RCC 7860 (cell line): ENCODE measurements at regions not wholly inside any gene's neighbourhood (a gene's known extent, or its start where the extent isn't known, plus 50 kb on each side); places are given as distances from the start of the nearest gene placed in this dataset.

Experiments
- DNase-seq: peaks from one replicate; pipeline ENCODE4 v3.0.0-alpha.2; 2015; ENCODE audit warnings: low spot score
- FAIRE-seq: peaks from 2 replicates; lab custom pipeline; 2012; peaks lifted over from hg19 to GRCh38; lab: Jason Lieb, UNC

GRCh38 chr15:91469632-91470567 lies 369.8 kb downstream of the SV2B start:
- FAIRE-seq = no peak
- no peak for DNase-seq

- DNase-seq = peak; percentile 57
- FAIRE-seq = peak; percentile 68
Observed at GRCh38 chr15:91471468-91471867, 371.4 kb downstream of the SV2B start.

GRCh38 chr15:91472316-91472756 lies 372.3 kb downstream of the SV2B start:
- no peak for DNase-seq
- FAIRE-seq = no peak

DNA sequence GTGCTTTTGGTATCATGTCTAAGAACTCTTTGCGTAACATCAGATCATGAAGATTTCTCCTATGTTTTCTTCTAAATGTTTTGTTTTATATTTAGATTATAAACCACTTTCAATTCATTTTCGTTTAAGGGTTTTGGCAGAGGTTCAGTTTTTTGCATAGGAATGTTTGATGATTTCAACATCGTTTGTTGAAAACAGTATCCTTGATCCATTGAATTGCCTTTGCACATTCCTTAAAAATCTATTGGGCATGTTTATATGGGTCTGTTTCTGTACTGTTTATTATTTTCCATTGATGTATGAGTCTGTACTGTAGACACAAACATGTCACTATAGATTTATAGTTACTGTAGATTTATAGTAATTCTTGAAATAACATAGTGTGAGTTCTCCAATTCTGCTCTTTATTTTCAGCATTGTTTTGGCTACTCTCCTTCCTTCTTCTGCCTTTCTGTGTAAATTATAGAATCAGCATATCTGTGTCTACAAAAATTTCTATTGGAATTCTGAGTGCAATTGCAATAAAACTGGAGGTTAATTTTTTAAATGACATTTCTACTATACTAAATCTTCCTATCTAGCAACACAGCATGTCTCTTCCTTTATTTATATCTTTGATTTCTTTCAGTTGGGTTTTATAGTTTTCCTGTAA lies 374.0 kb downstream of the SV2B start:
- DNase-seq = no peak
- no peak for FAIRE-seq

DNA sequence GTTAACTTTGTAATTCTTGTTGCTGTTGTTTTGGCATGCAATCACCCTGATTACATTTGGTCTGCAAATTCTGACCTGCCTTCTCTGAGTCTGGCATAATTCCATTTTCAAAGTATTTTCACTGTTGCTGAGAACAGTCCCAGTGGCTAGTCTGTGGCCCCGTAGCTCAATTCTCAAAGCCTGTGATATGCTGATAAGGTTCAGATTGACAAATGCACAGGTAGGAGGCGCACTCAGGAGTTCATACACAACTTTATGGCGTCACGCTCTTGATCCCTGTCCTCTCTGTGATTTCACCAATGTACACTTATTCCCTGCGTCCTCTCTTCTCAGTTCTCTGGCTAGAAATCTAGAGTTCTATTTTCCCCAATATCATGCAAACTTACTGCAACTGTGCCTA lies 376.6 kb upstream of the SLCO3A1 start:
- FAIRE-seq = no peak
- no peak for DNase-seq

- FAIRE-seq (no peak), DNase-seq (no peak)
Observed at GRCh38 chr15:91478717-91479191, 374.8 kb upstream of the SLCO3A1 start.

- no peak for DNase-seq
- FAIRE-seq = no peak
Observed at GRCh38 chr15:91480426-91480825, 373.1 kb upstream of the SLCO3A1 start.

- FAIRE-seq = no peak
- DNase-seq = no peak
Observed at GRCh38 chr15:91482799-91483198, 370.7 kb upstream of the SLCO3A1 start.

GRCh38 chr15:91484141-91484540 lies 369.4 kb upstream of the SLCO3A1 start:
- DNase-seq (no peak), FAIRE-seq (no peak)

GRCh38 chr15:91488452-91488851 lies 365.1 kb upstream of the SLCO3A1 start:
- no peak for FAIRE-seq
- DNase-seq = no peak

- no peak for DNase-seq
- no peak for FAIRE-seq
Observed at GRCh38 chr15:91490211-91490610, 363.3 kb upstream of the SLCO3A1 start.

DNA sequence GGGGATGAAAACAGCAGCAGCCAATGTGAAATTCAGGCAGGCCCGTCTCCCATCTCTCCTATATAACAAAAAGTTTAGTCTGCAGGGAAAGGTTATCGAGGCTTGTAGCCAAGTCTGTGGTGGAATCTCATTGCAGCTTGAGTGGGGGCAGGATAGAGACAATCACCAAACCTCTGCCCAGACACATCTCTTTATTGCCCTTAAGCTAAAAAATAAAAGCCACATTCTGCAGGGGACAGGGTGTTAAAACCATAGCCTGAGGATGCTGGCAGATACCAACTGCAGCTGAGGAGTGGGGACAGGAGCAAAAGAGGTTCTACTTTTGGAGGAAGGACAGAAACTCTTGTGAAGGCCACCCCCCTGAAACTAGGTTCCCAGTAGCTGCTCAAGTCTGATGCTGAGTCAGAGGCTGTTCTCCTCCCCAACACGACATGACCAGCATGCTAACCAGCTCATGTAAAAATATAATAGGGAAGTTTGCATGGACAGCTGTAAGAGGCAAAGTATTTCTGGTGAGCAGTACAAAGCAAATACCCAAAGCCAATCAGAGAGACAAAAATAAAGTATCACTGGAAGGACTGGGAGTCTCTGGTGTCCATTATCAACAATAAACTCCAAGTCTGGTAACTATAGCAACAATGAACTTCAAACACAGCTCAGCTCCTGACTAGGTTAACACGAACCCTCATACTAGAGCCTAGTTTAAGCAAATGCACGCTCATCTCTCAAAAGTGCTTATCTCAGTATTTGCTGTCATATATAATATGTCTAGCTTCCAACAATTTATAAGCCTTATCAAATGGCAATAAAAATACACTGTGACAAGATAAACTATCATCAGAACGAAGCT lies 362.2 kb upstream of the SLCO3A1 start:
- DNase-seq (peak; percentile 10), FAIRE-seq (no peak)

- DNase-seq = no peak
- no peak for FAIRE-seq
Observed at GRCh38 chr15:91496754-91497691, 356.5 kb upstream of the SLCO3A1 start.

GRCh38 chr15:91498046-91498748 lies 355.3 kb upstream of the SLCO3A1 start:
- DNase-seq (no peak), FAIRE-seq (no peak)

- no peak for DNase-seq
- FAIRE-seq = no peak
Observed at GRCh38 chr15:91498749-91499062, 354.8 kb upstream of the SLCO3A1 start.

DNA sequence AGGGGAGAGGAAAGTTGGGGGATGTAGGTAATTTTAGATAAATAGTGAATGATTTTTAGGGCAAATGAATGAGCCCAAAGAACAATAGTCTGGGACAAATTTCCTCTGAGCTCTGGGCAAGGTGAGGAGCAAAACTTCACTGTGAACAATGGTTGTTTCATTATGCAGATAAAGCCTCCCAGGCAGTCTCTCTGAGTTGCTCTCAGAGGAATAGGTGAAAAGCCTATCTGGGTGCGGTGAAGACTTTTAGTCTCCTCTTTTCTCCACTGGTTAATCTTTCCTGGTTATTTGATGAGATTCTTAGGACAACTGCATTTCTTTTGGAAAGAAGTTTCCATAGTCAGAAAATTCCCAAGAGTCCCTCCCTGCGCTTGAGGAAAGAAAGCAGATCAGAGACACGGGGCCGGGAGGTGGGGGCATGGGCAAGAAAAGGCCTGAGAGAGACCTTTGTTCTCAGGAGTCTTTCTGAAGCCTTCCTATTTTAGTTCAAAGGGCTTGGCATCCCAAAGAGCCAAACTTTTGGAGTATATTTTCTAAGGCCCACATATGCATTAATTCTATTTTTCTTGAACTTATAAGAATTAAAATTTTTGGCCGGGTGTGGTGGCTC lies 353.6 kb upstream of the SLCO3A1 start:
- no peak for DNase-seq
- FAIRE-seq = no peak

DNA sequence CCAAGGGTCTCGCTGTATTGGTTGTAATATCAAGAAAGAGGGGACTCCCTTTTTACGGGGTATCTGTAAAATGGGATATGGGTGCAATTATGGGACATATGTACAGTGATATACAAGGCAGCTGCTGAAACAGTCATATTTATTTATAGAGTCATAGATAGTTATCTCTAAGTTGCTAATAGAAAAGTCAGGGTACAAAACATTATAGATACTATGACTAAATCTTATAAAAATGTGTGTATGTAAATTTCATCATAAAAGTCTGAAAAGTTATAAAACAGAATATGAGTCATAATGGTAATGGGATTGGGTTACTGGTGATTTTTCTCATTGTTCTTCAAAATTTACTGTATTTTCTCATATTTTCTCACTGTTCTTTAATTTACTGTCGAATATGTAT lies 344.9 kb upstream of the SLCO3A1 start:
- FAIRE-seq = no peak

GRCh38 chr15:91514147-91514546 lies 339.4 kb upstream of the SLCO3A1 start:
- DNase-seq (no peak), FAIRE-seq (no peak)

More for the DNA sequence above, 344.9 kb upstream of the SLCO3A1 start:
- no peak for DNase-seq

- DNase-seq = peak; percentile 87
- peak; percentile 91 for FAIRE-seq
Observed at GRCh38 chr15:91515188-91515754, 338.2 kb upstream of the SLCO3A1 start.
